SW 1271 (cell line): ENCODE measurements at regions not wholly inside any gene's neighbourhood (a gene's known extent, or its start where the extent isn't known, plus 50 kb on each side); places are given as distances from the start of the nearest gene placed in this dataset.

Source experiments
- DNase-seq, 2 experiments: peaks; one replicate each; lab custom pipeline; 2025; lab: John Stamatoyannopoulos, UW

DNA sequence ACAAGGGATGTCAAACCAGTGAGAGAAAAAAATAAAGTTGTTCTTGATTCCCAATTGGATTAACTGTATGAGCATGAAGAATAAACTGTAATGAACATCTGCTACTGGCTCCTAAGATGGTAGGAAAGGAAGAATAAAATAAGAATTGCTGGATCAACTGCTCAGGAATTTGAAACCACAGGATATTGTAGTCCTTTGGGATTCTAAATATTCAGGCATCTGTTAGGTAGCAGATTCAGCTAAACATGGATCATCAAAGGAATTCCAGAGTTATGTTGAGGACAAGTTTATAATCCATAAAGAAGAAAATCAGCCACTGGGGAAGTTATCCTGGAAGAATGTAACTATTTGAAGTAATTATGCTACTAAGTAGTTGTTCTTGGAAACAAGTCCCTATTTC is 65.8 kb downstream of the ISL1 start:
- DNase-seq, result no peak

DNA sequence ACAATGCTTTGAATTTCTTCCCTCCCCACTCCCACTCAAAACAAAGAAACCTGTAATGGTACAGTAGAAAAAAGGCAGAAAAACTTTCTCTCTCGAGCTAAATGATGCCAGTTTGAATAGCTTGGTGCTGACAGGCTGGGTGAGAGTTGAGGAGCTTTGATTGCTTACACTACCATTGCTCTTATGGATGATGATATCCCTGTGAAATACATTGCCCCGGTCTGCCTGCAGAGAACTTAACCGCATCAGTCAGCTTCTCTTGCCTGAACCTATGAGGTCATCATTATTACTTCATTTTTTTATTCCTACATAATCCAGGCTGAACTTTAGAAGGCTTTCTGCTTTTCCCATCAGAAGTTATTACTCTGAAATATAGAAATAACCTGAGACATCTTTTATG is 69.3 kb downstream of the ISL1 start:
- DNase-seq, result no peak

DNA sequence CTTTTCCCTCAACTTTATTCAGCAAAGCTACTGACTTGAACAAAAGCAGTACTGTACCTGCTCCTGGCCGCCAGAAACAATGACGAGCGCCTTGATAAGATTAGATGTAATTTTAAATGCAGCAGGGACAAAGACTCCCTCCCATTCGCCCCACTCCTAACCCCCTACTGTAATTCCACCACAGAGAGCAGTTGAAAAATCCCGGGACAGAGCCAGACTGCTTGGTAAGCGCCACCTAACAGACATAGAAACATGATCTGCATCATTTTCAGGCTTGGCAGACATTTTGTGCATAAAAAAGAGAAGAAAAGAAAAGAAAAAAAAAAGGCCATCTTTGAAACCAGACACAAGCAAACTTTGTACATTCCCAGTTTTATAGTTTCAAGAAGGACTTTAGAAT is 81.9 kb downstream of the ISL1 start:
- DNase-seq, result no peak

DNA sequence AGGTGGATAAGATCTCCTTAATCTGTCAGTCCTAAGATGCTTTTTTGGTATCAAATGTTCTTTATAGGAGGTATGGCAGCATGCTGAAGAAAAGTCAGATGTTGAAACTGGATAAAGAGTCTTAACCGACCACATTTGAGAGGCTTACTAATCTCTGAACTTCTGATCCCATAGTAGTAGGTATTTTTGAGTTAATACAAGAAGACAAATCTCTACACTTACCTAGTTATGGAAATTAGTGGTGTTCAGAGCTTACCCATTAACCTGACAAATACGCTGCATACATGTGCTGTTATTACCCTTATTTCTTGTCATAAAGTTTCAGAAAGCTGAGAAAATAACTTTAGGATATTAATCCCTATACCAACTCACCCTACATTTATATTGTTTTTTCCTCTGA is 83.0 kb downstream of the ISL1 start:
- DNase-seq, result no peak

DNA sequence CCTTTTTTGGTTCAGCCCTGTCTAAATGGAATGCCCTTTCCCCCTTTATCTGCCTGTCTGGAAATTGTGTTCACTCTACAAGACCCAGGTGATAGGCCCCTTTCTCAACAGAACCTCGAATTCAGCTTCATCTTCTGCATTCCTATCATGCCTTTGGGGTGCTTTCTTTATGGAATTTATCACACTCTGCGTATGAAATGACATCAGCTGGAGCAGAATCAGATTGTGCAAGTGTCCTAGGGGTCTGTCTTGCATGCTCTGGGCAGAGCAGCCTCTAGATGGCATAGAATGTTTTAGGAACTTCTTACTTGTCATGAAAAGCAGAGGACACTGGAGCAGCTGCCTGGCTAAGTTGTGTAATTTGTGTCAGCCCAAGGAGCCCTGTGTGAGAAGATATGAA is 84.9 kb downstream of the ISL1 start:
- DNase-seq, result peak in 1 of 2 experiments; percentile 9

DNA sequence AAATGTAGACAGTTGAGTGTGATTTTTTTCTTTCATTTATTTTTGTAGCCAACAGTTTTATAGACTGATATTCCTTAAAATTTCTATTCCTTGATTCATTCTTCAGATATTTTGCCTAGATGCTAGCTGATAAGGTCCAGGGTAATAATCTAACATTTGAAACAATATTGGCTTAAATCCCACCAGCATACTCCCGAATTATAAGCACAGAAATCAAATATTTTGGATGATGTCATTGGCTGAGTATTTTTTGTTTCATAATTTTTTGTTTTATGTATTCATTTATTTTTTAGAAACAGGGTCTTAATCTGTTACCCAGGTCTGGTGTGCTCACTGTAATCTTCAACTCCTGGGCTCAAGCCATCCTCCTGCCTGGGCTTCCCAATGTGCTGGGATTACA is 88.4 kb downstream of the ISL1 start:
- DNase-seq, result no peak

DNA sequence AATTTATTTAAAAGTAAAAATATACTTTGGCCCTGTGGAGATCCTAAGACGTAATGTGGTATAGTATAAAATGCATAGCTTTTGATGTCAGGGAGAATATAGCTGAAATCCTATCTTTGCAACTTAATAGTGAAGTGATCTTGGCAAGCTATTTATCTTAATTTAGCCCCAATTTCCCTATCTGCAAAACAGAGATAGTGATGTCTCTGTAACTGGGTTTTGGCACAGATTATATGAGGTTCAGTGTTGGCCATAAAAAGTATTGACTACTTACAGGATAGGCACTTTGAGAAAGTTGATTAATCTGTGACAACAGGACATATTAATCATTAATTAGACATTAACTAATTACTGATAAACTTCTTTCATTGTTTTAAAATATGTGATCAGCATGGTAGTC is 89.2 kb downstream of the ISL1 start:
- DNase-seq, result no peak

DNA sequence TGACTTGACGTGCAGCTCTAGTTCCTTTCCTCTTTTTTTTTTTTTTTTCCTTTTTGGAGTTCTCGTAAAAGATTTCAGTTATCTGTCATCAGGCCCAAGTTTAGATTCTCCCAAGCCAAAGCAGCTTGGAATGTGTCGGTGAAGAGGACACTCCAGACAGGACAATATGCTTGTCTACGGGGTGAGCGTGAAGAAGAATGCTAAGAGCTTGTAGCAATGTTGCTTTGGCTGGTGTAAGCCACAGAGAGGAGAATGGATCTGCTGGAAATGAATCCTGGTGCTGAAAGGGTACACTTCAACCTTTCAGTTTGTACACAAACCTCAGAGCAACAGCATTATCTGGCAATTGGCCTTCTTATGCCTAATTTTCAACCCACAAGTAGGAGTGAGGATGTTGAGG is 92.4 kb downstream of the ISL1 start:
- DNase-seq, result no peak

DNA sequence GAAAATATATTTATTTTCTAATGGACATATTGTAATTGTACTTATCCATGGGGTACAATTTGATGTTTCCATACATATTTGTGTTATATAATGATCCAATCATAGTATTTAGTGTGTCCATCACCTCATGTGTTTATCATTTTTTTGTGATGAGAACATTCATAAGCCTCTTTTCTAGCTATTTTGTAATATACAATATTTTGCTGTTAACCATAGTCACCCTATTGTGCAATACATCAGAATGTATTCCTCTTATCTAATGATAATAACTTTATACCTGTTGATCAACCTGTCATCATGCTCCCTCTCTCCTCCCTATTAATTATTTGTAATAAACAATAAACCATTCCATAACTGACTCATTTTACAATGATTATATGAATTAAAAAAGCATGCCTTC is 93.2 kb downstream of the ISL1 start:
- no peak for DNase-seq

DNA sequence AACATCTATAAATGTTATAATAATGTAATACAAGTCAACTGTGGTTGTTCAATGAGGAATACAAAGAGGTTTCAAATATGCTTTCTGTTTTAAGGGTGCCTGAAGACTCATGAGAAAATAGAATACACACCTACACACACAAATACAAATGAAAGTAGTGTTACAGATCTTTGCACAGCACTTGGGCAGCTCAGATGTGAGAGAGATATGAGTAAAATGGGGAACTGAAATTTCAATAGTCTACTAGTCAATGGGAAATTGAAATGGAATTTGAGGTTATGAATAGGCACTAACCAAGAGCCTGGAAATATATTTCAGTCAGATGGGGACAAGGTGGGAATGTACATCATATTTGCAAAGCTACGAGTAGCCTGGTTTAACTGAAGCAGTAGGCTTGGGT is 96.6 kb downstream of the ISL1 start:
- DNase-seq, result no peak

DNA sequence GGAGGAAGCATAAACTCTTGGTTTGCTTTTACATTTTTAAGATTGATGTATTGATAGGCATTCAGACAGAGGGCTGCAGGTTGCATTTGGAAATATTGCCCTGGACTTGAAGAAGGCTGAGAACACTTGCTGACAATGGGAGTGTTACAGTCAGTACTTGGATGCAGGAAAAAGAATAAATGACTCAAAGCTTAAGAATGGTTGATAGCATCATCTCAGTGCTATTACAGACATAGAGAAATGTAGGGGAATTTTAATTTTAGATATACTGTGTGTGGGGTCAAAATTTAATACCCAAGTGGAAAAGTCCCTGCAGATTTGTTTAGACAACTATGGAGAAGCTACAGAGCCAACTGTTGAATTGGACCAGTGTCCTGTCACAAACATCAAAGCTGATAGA is 101.1 kb downstream of the ISL1 start:
- DNase-seq, result peak in 1 of 2 experiments; percentile 14

DNA sequence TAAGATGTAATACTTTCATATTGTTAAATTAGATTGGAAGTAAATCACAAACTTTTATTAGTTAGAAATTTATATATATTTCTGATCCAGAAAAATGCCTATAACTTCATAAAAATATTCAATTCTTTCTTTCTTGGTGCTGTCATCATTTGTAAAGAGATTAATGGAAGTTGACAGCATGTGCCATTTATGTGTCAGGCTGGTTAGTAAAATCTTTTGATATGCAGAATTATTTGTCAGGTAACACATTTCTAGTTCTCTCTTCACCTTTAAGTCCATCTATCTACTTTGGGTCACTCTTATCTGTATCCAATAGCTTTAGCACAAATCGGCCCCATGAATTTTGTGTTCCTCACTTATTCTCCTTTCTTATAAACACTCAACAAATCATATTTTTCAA is 102.9 kb downstream of the ISL1 start:
- no peak for DNase-seq

DNA sequence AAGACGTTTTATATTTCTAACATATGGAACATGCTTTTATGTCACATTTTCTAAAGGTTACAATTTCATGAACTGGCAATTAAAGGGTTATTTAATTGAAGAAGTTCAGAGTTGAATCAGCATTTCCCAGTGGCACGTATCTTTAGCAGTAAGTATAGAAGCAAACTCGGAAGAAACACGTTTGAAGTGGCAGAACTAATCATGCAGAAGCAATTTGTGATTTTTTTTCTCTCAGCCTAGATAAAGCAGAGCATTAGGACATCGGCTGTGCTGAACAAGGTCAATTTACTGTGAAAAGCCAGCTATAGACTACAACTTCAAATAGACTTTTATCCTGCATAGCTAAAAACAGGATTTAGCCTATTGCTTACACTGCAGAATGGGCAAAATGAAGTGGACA is 104.7 kb downstream of the ISL1 start:
- DNase-seq, result no peak

DNA sequence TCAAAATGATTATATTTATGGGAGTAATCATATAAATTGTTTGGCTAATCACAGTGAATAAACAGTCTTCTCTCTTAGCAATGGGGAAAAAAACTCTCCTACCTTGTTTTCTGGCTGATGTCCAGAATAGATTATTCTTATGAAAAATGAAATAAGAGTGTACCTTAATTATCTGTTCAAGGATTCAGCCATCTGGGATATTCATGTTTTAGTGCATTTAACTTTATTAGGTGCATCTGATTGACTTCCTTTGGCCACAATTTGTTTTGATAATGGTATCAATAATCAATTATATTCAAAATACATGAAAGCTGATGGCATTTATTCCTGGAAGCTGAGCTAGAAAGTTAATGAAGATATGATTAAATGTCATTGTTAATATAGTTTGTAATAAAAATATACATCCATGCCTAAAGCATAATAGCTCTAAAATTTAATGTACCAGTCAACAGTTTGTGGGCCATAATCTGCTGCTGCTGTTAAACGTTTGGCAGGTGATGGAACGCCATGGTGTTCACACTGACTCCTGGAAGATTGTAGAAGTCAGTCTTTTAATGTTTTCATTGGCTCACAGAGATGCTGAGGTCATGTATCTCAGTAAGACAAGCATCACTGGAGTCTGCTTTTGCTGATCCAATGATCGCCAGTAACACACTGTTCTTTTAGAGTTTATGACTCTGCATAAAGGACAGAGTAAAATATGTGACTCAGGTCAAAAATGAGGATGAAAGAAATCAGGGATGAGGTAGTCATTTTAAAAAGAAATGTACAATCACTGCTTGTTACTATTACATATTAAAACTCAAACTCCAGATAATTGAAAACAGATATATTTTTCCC is 105.8 kb downstream of the ISL1 start:
- no peak for DNase-seq

DNA sequence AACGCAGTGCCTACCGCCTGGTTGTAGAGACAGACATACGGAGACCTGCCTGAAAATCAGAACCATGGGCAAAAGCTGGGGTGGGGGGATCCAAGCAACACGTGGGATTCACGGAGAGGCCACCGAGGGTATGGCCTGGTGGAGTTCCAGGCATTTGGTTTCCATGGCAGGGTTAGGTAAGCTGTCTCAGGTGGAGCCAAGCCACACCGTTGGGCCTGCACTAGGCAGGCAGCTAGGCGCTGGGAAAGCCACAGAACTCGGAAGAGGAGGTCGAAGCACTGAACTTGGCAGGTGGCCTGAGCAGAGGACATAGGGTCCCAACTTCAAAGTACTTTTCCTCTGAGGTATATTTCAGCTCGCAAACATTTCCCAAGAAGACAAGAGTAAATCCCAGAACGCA is 111.6 kb downstream of the ISL1 start:
- DNase-seq, result no peak

DNA sequence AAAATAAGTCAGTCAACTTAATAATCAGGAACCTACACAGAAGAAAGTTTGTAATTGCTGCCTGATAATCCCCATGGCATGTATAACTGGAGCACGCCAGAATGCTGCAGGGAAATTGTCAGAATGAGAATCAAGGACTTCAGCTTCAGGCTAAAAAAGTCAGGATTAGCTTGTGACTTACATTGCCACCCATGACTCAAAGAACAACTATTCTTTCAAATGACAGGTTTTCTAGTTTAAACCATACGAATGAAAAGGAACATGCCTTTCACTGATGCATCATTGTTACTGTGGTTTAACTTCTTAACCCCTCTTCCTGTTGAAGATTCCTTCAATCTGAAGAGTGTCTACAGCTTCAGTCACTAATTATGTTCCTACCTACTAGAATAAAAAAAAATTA is 112.4 kb downstream of the ISL1 start:
- peak; percentile 52 to 94 for DNase-seq

DNA sequence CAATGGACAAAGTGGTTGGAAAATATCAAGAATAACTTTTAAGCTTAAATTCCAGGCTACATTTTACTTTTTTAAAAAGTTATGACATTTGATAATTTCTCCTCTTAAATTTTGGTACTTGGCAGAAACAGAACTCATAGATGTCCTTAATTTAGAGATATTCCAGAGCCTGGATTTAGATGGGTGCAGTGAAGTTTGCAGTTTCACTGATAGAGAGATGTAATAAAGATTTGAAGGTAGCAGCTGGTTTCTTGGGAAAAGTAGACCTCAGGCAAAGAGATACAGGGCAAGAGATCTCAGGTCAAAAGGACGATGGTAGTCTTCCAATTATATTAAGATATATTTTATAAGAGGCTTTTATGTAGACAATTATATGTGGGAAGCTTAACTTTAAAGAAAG is 134.6 kb downstream of the ISL1 start:
- DNase-seq, result no peak

DNA sequence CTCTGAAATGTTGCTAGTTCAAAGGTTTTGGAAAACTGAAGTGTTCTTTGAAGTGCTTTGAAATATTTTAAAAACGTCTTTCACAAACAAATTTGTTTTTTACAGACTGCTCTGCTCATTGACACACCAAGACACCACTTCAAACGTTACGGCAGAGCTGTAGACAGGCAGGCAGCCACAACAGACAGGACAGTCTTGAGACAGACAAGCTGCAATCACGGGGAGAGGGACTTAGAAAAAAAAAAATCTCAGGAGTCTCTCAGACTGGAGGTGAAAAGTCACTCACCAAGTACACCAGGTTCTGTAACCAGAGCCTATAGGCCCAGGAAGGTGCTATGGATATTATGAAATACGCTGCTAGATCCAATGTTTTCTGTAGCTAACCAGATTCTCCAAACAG is 135.4 kb downstream of the ISL1 start:
- DNase-seq, result no peak

DNA sequence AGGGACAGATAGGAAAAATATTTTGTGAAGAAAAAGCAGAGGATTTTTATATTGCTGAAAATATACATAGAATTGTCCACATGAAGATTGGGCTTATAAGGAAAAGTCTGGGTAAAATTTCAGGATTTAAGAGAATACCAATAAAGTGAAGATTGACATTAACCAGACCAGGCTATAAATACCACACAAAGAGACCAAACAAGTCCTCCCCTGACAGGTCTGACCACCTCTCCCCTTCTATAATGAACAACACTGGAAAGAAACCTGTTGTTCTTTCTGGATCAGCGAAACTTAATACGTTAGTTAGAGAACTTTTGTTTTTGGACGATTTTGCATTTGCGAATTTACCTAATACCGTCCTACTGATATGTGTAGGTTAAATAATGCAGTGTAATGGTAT is 138.3 kb downstream of the ISL1 start:
- no peak for DNase-seq

DNA sequence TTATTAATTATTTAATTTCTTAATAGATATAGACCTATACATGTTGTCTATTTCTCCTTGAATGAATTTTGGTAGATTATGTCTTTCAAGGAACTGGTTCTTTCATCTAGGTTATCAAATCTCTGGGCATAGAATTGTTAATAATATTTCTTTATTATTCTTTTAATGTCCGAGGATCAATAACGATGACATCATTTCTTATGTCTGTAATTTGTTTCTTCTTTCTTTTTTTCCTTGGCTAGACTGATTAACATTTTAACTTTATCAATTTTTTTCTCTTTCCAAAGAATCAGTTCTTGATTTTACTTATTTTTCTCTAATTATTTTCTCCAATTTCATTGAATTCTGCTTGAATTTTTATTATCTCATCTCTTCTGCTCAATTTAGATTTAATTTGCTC is 156.0 kb downstream of the ISL1 start:
- DNase-seq, result no peak

DNA sequence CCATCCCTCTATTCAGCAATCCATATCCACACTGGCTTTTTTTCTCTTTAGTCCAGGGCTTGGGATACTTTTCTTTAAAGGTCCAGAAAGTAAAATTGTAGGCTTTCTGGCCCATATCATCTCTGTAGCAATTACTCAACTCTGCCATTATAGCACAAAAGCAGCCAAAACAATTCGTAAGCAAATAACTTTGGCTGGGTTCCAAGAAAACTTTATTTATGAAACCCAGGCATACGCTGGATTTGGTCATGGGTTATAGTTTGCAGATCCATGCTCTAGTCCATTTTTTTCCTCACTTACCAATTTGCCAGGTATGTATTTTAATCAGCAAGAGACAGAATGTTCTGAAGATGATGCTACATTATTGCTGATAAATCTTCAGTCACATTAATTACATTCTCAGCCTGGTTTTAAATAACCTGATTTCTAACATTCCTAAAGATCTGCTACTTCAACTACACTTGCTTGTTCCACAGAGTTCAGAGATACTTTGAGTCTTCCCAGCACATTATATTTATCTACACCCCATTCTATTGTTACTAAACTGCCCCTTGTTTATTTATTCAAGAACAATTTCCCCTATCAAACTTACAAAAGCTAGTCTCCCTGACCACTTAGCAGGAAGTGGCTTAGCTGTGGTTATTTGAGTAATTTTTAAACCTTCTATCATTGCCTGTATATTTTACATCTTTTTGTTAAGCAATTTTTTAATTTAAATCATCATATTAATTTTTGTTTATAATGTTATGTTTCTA is 161.0 kb downstream of the ISL1 start:
- DNase-seq, result no peak

DNA sequence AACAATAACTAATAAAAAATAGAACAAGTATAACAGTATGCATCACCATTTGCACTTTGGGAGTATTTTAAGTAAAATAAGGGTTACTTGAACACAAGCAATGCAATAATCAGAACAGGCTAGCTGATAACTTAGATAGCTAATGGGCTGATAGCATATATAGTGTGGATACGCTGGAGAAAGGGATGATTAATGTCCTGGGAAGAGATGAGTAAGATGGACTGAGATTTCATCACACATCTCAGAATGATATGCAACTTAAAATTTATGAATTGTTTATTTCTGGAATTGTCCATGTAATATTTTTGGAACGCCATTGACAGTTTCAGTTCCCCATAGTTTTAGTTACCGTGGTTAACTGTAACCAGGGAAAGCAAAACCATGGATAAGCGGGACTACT is 173.6 kb downstream of the ISL1 start:
- DNase-seq, result no peak

DNA sequence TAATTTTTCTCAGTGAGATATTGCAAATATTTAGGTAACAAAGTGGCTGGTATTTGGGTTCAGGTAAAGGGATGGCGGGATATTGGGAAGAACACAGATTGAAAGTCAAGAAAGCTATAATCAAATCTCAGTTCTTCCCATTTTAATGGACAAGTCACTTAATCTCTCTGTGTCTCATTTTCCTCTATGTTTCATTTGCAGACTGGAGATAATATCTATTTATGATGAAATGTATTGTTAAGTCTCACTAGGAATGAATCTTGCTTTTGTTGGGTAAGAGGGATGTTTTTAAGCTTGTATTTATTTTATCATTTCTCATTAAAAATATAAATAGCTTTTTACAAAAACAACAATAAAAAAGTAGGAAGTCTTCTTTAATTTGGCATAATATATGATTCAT is 175.4 kb downstream of the ISL1 start:
- no peak for DNase-seq

DNA sequence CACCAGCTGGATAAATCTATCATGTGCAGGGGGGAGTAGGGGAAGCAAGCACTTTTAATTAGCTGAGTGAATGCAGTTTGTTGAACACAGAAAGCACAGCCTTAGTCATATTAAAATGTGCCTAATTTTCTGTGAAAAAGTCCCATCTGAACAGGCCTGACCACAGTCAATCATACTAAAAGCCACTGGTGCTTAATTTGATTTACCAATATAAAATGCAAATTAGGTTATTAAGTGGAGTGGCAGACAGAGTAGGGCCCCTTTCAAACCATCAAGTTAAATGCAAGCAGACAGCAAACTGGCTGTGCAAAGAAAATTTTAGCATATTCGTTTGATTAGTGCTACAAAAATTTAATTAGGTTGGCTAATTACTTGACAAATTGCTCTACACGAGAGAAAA is 176.1 kb downstream of the ISL1 start:
- no peak for DNase-seq
